AG04450 (cell line): ENCODE measurements at regions not wholly inside any gene's neighbourhood (a gene's known extent, or its start where the extent isn't known, plus 50 kb on each side); places are given as distances from the start of the nearest gene placed in this dataset.

Source experiments
- CTCF ChIA-PET: fragments of 300-600, 350-600 bp; formaldehyde crosslinking; extraction: SDS; loops from one replicate; lab custom pipeline; 2022; ENCODE audit warnings: antibody characterized with exemption, inconsistent platforms; lab: Charles Lee
- POLR2A ChIA-PET: fragments of 350-600 bp; formaldehyde crosslinking; extraction: SDS; loops from one replicate; lab custom pipeline; 2021; ENCODE audit warnings: antibody characterized with exemption, inconsistent platforms; lab: Yijun Ruan, JAX
- DNase-seq: peaks from one replicate; pipeline ENCODE4 v3.0.0-alpha.2; 2011; ENCODE audit warnings: low read depth, low spot score
- H3K27ac ChIP-seq: one replicate; pipeline ENCODE4 v1.5.1; 2012; ENCODE audit warnings: low read depth, low read length, control low read depth
- H3K27me3 ChIP-seq: one replicate; pipeline ENCODE4 v1.6.0; 2012; ENCODE audit warnings: low read length; ENCODE audit not compliant: control insufficient read depth, insufficient read depth
- H3K4me3 ChIP-seq: 2 replicates; pipeline ENCODE4 v1.5.1; 2011; ENCODE audit warnings: mild to moderate bottlenecking, low read depth, low read length, control low read depth
- H3K9me3 ChIP-seq: 2 replicates; pipeline ENCODE4 v1.5.1; 2012; ENCODE audit warnings: low read length; ENCODE audit not compliant: control insufficient read depth, insufficient read depth
- TF ChIP-seq, protein P1 (sequence below): IDR thresholded peaks from 2 replicates; pipeline ENCODE4 v1.5.1; 2011; ENCODE audit warnings: low read depth, low read length, control low read depth, inconsistent platforms

DNA sequence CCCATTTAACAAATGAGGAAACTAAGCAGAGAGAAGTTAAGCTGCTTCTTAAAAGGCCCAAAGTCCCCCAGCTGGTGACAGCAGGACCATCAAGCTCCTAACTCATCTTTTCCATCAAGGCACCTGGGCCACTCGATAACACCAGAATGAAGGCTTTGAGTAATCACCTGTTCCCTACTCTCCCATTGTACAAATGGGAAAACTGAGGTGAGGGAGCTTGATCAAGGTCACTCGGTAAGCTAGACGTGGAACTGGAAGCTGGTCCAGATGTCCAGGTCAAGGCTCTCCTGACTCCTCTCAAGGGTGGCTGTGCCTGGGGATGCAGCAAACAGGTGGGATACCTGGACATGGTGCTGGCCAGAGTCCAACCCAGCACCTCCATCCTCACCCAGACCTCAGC, 90.6 kb upstream of the SHB start:
- TF ChIP-seq, protein P1, sequence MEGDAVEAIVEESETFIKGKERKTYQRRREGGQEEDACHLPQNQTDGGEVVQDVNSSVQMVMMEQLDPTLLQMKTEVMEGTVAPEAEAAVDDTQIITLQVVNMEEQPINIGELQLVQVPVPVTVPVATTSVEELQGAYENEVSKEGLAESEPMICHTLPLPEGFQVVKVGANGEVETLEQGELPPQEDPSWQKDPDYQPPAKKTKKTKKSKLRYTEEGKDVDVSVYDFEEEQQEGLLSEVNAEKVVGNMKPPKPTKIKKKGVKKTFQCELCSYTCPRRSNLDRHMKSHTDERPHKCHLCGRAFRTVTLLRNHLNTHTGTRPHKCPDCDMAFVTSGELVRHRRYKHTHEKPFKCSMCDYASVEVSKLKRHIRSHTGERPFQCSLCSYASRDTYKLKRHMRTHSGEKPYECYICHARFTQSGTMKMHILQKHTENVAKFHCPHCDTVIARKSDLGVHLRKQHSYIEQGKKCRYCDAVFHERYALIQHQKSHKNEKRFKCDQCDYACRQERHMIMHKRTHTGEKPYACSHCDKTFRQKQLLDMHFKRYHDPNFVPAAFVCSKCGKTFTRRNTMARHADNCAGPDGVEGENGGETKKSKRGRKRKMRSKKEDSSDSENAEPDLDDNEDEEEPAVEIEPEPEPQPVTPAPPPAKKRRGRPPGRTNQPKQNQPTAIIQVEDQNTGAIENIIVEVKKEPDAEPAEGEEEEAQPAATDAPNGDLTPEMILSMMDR, result no peak
- H3K27ac ChIP-seq, result no peak overlapping the region
- no peaks in the 10 kb centered on the region; the same call in 1 of the 2 replicates for H3K9me3 ChIP-seq
- CTCF ChIA-PET, result interaction anchor here (0.9 to 4.8 kb wide), 31 partner anchors 10 to 412 kb away, joined by 3 to 65 read pairs (median 5); no protein-coding TSS in a partner anchor
- no peak for DNase-seq
- peaks cover 8% of the 10 kb centered on the region for H3K27me3 ChIP-seq
- no peak overlapping the region for H3K4me3 ChIP-seq
- POLR2A ChIA-PET, result no interaction called here

DNA sequence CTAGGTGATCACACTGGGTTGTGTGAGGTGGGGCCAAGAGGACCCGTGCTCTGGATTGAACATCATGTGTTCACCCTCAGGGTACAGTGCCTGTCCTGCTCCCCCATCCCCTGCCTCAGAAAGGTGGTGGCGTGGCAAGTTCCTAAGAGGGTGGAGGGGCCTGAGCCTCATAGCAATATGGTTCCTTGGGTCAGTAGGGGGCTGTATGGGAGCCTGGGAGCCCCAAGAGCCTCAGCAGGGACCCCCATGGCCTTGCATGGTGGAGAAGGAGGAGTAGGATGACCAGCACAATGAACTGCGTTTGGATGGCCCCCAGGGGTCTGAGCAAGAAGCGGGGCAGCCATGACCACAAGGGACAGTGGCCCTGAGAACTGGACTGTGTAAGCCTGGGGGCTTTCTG, 89.6 kb upstream of the SHB start:
- Histone ChIP-seq H3K27ac (no peak overlapping the region), H3K9me3 (no peaks in the 10 kb centered on the region), H3K4me3 (no peak overlapping the region), H3K27me3 (peaks cover 3% of the 10 kb centered on the region)
- POLR2A ChIA-PET, result no interaction called here
- TF ChIP-seq, protein P1, result no peak
- no peak for DNase-seq
- CTCF ChIA-PET, result interaction anchor here (1.3 kb wide), 1 partner anchor 250 kb away, joined by 3 read pairs; no protein-coding TSS in a partner anchor

DNA sequence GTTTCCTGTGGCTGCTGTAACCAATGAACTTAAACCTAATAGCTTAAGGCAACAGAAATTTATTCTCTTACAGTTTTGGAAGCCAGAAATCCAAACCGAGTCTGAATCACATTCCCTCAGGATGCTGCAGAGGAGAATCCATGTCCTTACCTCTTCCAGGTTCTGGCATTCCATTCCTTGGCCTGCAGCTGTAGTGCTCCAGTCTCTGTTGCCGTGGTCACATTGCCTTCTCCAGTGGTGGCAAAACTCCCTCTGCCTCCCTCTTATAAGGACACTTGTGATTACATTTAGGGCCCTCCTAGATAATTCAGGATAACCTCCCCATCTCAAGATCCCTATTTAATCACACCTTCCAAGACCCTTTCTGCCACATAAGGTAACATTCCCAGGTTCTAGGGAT, 88.7 kb upstream of the SHB start:
- TF ChIP-seq, protein P1, result no peak
- POLR2A ChIA-PET, result no interaction called here
- no peaks in the 10 kb centered on the region for H3K27me3 ChIP-seq
- H3K9me3 ChIP-seq, result no peaks in the 10 kb centered on the region
- no peak for DNase-seq
- no peak overlapping the region for H3K4me3 ChIP-seq
- CTCF ChIA-PET, result interaction anchor here (2.1 kb wide), 1 partner anchor 69 kb away, joined by 5 read pairs; no protein-coding TSS in a partner anchor
- H3K27ac ChIP-seq, result no peak overlapping the region

DNA sequence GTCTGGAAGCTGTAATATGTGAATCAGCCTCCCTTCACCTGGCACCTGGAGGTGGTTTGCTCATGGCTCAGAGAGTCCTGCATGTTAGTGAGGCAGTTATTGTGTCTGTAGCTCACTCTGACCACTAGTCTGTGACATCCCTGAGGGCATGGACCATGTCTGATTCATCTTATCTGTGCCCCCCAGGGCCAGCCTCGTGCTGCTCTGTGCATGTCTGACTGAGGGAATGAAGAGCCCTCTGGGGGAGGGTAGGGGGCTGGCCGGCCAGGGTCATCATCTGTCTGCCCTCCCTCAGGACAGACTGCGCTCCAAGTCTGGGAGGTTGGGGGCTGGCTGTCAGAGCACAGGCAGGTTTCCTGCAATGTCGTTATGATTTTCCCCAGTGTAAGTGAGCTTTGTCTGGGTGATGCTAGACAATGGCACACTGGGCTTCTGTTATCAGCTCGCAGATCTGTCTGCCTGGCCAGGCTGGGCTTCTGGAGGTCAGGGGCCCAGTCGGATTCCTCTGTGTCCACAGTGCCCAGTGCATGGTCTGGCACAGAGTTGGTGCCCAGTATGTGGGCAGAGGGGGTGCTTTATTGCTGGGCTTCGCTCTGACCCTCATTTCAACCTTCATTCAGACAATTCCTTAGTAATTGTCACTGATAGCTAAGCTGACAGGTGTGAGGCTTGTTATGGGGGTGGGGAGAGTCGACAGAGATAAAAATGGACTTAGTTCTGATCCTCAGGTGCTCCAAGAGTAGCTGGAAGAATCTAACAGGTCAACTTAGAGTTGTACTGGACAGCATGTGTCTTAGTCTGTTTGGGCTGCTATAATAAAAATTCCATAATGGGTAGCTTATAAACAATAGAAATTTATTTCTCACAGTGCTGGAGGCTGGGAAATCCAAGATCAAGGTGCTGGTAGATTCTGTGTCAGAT, 85.7 kb upstream of the SHB start:
- ChIA-PET CTCF (interaction anchor here (0.8 to 0.9 kb wide), 2 partner anchors 17 to 250 kb away, joined by 3 read pairs; no protein-coding TSS in a partner anchor), POLR2A (no interaction called here)
- no peak overlapping the region for H3K4me3 ChIP-seq
- TF ChIP-seq, protein P1, result no peak
- H3K9me3 ChIP-seq, result no peaks in the 10 kb centered on the region
- no peak overlapping the region for H3K27ac ChIP-seq
- peaks cover 10% of the 10 kb centered on the region for H3K27me3 ChIP-seq
- no peak for DNase-seq

DNA sequence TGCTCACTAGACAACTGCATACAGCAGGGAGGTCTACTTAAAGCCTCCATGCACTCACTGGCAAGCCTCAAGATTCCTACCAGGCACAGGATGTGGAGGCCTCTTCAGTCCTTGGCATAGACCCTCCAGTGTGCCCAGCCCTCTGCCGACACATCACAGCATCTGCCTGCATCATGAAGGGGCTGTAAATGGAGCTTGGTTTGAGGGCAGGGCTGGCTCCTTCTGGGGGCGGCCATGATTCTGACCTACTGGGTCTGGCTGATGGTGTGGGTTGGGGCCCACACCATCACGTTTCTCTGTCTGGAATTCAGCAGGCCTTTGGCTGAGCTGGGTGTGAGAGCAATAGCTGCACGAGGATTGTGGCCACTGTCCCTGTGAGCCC, 84.9 kb upstream of the SHB start:
- ChIA-PET POLR2A (no interaction called here), CTCF (interaction anchor here (0.9 kb wide), 1 partner anchor 249 kb away, joined by 3 read pairs; no protein-coding TSS in a partner anchor)
- Histone ChIP-seq H3K27ac (no peak overlapping the region), H3K27me3 (peaks cover 14% of the 10 kb centered on the region), H3K4me3 (no peak overlapping the region), H3K9me3 (no peaks in the 10 kb centered on the region)
- DNase-seq, result no peak
- TF ChIP-seq, protein P1, result no peak
